SW480 (cell line): ENCODE measurements at regions not wholly inside any gene's neighbourhood (a gene's known extent, or its start where the extent isn't known, plus 50 kb on each side); places are given as distances from the start of the nearest gene placed in this dataset.

ENCODE experiments used
- DNase-seq: peaks from one replicate; pipeline ENCODE4 v3.0.0-alpha.2; 2016; ENCODE audit warnings: low spot score

GRCh38 chr6:153625089-153625488, 414.0 kb upstream of the OPRM1 start:
- DNase-seq, result no peak

- no peak for DNase-seq
Measured at GRCh38 chr6:153624528-153624927, 414.5 kb upstream of the OPRM1 start.

DNA sequence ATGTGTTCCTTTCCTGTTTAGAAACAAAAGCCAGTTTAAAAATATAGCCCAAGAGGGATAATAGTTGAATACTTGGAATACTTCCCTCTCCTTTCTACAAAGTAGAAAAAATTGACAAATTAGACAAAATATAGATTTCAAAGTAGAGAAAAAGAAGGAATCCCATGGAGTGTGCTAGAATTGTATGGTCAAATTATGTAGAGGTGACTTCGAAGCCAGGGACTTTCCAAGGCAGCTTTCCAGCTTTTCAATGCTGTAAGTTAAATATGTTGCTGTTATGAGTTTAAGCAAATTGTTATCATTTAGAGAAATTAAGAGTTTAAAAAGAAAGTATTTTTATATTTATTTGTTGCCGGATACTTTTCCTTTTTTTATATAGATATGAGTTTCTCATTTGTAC, 415.5 kb upstream of the OPRM1 start:
- DNase-seq, result no peak

DNA sequence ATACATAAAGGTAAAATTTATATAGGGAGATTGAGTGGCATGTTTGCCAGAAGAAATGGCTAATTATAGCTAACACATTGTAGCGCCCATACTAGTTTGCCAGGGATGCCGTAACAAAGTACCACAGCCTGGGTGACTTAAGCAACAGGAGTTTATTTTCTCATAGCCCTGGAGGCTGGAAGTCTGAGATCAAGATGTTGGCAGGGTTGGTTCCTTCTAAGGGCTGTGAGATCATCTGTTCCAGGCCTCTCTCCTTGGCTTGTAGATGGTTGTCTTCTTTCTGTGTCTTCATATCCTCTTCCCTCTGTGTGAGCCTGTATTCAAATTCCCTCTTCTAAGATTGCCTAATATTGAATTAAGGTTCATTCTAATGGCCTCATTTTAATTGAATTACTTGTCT, 417.5 kb upstream of the OPRM1 start:
- no peak for DNase-seq

DNA sequence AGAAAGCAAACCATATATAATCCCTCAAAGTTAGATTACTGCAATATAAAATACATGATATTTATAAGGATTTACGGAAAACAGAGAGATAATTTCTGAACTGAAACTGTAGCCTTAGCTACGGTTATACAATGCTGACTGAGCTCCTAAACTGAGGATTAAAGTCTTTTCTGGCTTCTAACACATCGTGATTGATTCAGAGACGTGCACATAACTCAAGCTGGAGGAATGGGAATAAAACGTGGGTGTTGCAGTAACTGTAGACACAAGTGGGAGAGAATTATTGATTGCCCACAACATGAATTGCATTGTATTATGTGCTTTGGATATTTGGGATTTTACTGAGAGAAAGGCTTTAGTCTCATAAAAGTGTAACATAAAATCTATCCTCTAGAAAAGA, 418.0 kb upstream of the OPRM1 start:
- DNase-seq, result no peak

DNA sequence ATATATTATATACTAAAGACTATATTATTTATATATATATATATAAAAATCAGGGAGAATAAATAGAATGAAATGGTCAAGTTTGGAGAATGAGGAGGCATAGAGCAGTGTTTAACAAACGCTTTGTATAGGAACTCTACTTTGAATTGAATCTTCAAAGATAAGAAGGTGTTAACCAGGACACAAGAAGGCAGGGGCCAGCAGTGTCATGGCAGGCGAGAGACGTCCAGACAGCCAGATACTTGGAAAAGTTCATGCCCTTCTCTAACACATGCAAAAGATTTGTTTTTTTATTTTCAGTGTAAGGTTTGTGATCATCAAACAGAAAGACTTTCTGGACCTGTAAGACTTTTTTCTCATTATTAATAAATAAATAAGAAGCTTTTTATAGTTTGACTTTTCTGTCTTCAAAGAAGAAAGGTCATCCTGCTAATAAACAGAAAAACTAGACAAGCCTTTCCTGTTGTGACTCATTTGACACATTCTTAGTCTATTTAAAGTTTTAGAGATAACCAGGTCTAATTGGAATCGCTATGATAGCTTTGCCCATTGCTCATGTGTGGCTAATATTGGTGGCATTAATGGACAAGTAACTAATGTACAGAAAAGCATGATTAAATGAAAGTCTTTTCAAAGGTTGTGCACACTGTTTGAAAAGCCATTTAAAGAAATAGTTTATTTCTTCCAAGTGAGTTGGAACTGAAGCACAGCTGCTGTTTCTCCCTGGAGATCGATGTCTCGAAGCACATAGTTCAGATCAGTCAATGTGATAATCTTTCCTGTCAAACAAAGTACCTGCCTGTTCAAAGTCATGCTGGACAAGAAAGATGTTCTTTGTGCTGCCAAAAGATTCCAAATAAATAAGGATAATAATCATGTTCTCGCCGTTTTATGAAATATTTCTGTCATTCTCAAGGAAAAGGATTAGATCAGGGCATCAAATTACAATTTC, 420.4 kb upstream of the OPRM1 start:
- DNase-seq, result no peak

- DNase-seq, result no peak
Measured at GRCh38 chr6:153616506-153616905, 422.5 kb upstream of the OPRM1 start.

- DNase-seq, result no peak
Measured at GRCh38 chr6:153613719-153614455, 425.2 kb upstream of the OPRM1 start.

GRCh38 chr6:153602401-153602800, 436.6 kb upstream of the OPRM1 start:
- DNase-seq, result no peak

- DNase-seq, result no peak
Measured at GRCh38 chr6:153599901-153600300, 439.1 kb upstream of the OPRM1 start.

DNA sequence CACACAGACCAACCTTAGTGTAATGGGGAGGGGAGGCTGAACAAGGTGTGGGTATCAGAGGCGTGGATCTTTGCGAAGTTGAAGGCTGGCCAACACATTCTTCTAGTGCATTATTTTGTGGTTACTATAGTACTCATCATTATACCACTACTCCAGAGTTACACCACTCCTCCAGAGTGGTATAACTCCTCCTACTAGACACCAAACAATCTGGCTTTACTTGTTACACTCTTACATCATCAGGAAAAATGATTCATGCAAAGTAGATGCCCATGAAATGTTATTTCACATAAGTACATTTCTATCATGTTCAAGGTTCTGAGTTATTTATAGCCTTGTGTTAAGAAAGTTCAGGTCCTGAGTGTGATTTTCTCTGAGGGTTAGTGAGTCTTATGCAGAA, 443.1 kb upstream of the OPRM1 start:
- no peak for DNase-seq

GRCh38 chr6:153594871-153595270, 444.2 kb upstream of the OPRM1 start:
- DNase-seq, result no peak

GRCh38 chr6:153591159-153591558, 447.9 kb upstream of the OPRM1 start:
- DNase-seq, result no peak

GRCh38 chr6:153590411-153590810, 448.6 kb upstream of the OPRM1 start:
- no peak for DNase-seq

DNA sequence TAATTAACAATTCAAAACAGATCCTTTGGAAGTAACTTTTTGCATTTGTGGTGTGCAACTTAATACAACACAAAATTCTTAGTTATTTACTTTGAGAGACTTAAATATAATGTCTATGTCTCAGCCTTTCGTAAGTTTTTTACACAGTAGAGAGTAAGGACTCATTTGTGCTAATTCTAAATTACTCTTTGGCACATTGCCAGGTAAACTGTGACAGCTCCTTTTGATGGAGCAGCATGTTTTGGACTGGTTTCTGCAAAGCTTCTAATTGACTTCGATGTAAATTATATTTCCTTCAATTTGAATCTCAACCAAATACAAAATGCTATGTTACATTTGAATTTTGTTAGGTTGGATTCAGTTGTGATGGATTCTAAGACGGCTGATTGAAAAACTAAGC, 450.7 kb upstream of the OPRM1 start:
- no peak for DNase-seq

DNA sequence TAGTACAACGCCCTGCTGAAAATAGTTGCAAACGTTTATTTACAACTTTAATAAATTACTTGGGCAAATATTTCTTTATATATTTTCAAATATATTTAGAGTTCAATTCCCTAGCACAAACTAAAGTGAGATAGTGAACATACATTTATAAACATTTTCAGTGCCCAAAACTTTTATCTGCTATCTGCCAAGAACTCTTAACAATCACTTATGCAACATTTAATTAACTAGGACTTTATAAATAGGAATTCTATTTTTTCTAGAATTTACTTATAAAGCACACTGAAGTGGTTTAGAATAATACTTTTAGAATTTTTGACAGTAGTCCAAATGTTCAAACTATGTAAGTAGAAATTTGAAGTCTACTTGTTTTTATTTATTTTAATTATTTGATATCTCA, 452.6 kb upstream of the RGS17 start:
- no peak for DNase-seq

DNA sequence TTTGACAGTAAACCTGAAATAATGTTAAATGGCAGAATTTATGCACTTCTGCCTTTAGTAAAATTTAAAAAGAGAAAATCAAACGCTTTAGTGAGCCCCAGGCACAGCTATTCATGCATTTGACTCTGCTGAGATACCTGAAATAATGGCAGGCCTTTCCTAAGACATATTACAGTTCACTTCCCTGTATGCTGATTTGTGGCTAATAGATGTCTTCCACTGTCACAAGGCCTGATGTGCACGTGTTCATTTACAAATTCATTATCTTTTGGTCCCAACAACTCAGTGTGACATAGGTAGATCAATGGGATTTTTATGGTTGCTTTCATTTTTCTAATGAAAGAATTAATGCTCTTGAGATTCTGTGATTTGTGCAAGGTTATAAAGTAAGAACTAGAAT, 449.7 kb upstream of the RGS17 start:
- no peak for DNase-seq

DNA sequence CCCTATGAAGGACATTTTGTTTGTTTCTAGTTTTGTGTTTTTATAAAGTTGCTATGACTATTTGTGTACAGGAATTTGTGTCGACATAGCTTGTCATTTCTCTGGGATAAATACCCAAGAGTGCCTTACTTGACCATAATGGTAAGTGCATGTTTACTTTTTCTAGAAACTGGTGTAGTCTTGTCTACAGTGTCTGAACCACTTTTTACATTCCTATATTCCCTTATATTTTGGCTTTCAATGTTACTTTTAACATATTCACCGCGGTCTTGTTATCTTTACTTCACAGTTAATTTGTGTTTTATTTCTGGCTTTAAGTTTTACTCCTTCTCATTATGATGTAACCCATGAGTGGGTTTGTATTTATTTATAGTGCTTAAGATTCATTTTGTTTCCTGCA, 444.4 kb upstream of the RGS17 start:
- no peak for DNase-seq

GRCh38 chr6:153574231-153574630, 443.1 kb upstream of the RGS17 start:
- DNase-seq, result no peak

- DNase-seq, result no peak
Measured at GRCh38 chr6:153572371-153572770, 441.3 kb upstream of the RGS17 start.

DNA sequence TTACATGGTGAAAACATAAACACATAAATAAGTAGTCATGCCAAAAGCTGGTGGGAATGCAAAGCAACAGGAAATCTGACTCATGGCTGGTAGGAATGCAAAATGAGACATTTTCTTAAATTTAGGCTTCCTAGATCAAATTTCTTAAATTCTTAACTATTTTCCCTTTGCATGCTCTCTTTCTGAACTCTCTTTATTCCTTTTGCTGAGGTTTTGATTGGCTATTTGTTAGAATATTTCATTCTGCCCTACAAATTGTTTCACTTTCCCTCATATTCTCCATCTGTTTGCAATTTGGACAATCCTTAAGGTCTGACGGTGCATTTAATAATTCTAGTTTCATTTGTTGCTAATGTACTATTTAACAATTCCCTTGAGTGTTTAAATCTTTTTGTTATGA, 437.5 kb upstream of the RGS17 start:
- DNase-seq, result no peak

GRCh38 chr6:153564803-153565202, 433.7 kb upstream of the RGS17 start:
- DNase-seq, result no peak

DNA sequence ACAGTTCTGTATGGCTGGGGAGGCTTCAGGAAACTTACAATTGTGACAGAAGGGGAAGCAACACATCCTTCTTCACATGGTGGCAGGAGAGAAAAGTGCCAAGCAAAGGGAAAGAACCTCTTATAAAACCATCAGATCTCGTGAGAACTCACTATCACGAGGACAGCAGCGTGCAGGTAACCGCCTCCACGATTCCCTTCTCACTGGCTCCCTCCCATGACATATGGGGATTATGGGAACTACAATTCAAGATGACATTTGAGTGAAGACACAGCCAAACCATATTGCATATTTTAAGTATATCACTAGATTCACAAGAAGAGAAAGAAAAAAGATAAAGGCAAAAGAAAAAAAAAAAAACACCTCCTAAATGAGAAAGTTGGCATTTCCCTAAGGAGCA, 431.9 kb upstream of the RGS17 start:
- no peak for DNase-seq
